WERI-Rb-1 (cell line): ENCODE measurements at regions not wholly inside any gene's neighbourhood (a gene's known extent, or its start where the extent isn't known, plus 50 kb on each side); places are given as distances from the start of the nearest gene placed in this dataset.

ENCODE experiments used
- DNase-seq: peaks from one replicate; pipeline ENCODE4 v3.0.0-alpha.2; 2020
- H3K27ac ChIP-seq: fragments of 250-450 bp; sonication (Bioruptor Pico); 2 replicates; pipeline ENCODE4 v1.5.1; 2020; ENCODE audit warnings: mild to moderate bottlenecking, moderate library complexity
- H3K27me3 ChIP-seq: fragments of 250-450 bp; sonication (Bioruptor Pico); 2 replicates; pipeline ENCODE4 v1.5.1; 2021; ENCODE audit warnings: mild to moderate bottlenecking, low read depth, moderate library complexity; ENCODE audit not compliant: insufficient read depth, severe bottlenecking
- H3K36me3 ChIP-seq: fragments of 250-450 bp; sonication (Bioruptor Pico); 2 replicates; pipeline ENCODE4 v1.5.1; 2020; ENCODE audit warnings: mild to moderate bottlenecking, moderate library complexity
- H3K4me3 ChIP-seq: 2 replicates; pipeline ENCODE4 v1.5.1; 2011; ENCODE audit warnings: low read depth, mild to moderate bottlenecking, control low read depth, low read length
- H3K9me3 ChIP-seq: fragments of 250-450 bp; sonication (Bioruptor Pico); 2 replicates; pipeline ENCODE4 v1.5.1; 2021; ENCODE audit warnings: mild to moderate bottlenecking, moderate library complexity; ENCODE audit not compliant: severe bottlenecking
- TF ChIP-seq, protein P1 (sequence below): IDR thresholded peaks from 2 replicates; pipeline ENCODE4 v1.5.1; 2011; ENCODE audit warnings: low read depth, mild to moderate bottlenecking, control low read depth, inconsistent platforms, low read length

GRCh38 chr17:5854871-5855554 is 215.2 kb upstream of the WSCD1 start:
- no peaks in the 10 kb centered on the region for H3K27me3 ChIP-seq
- TF ChIP-seq, protein P1, sequence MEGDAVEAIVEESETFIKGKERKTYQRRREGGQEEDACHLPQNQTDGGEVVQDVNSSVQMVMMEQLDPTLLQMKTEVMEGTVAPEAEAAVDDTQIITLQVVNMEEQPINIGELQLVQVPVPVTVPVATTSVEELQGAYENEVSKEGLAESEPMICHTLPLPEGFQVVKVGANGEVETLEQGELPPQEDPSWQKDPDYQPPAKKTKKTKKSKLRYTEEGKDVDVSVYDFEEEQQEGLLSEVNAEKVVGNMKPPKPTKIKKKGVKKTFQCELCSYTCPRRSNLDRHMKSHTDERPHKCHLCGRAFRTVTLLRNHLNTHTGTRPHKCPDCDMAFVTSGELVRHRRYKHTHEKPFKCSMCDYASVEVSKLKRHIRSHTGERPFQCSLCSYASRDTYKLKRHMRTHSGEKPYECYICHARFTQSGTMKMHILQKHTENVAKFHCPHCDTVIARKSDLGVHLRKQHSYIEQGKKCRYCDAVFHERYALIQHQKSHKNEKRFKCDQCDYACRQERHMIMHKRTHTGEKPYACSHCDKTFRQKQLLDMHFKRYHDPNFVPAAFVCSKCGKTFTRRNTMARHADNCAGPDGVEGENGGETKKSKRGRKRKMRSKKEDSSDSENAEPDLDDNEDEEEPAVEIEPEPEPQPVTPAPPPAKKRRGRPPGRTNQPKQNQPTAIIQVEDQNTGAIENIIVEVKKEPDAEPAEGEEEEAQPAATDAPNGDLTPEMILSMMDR: no peak
- H3K27ac ChIP-seq: no peak overlapping the region
- peaks cover 3% of the 10 kb centered on the region for H3K9me3 ChIP-seq
- no peak for DNase-seq
- H3K36me3 ChIP-seq: no peaks in the 10 kb centered on the region
- H3K4me3 ChIP-seq: no peak overlapping the region

- Histone ChIP-seq H3K9me3 (no peaks in the 10 kb centered on the region), H3K4me3 (no peak overlapping the region), H3K36me3 (no peaks in the 10 kb centered on the region), H3K27ac (no peak overlapping the region), H3K27me3 (no peaks in the 10 kb centered on the region)
- no peak for DNase-seq
- TF ChIP-seq, protein P1: no peak
Measured at GRCh38 chr17:5861246-5861645, 208.9 kb upstream of the WSCD1 start.

DNA sequence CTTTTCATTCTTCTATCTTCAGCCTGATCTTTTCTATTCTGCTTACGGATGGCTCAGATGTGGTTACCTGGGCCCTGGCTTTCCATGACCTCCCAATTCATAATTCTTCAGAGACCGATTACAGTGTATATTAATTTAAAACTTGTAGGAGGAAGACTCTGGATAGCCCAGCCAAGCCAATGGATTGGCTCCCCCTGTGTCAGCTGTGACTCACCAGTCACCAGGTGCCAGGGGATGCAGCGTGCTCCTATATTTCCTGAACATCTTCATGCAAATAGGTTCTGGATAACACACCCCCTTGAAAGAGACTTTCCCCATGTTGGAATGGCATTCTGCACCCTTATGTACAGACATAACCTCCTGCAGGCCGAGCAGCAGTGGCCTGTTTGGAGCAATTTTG is 208.3 kb upstream of the WSCD1 start:
- H3K27ac ChIP-seq: no peak overlapping the region
- H3K4me3 ChIP-seq: no peak overlapping the region
- H3K27me3 ChIP-seq: no peaks in the 10 kb centered on the region
- TF ChIP-seq, protein P1: no peak
- no peak for DNase-seq
- no peaks in the 10 kb centered on the region for H3K36me3 ChIP-seq
- H3K9me3 ChIP-seq: no peaks in the 10 kb centered on the region

- Histone ChIP-seq H3K36me3 (no peaks in the 10 kb centered on the region), H3K4me3 (no peak overlapping the region), H3K9me3 (no peaks in the 10 kb centered on the region), H3K27ac (no peak overlapping the region), H3K27me3 (no peaks in the 10 kb centered on the region)
- no peak for DNase-seq
- TF ChIP-seq, protein P1: no peak
Measured at GRCh38 chr17:5862395-5862794, 207.8 kb upstream of the WSCD1 start.

- Histone ChIP-seq H3K4me3 (no peak overlapping the region), H3K36me3 (no peaks in the 10 kb centered on the region), H3K27me3 (no peaks in the 10 kb centered on the region), H3K27ac (no peak overlapping the region), H3K9me3 (no peaks in the 10 kb centered on the region)
- TF ChIP-seq, protein P1: no peak
- peak; percentile 56 for DNase-seq
Measured at GRCh38 chr17:5864741-5865657, 205.2 kb upstream of the WSCD1 start.
